GM23338 (cell line): ENCODE measurements at regions not wholly inside any gene's neighbourhood (a gene's known extent, or its start where the extent isn't known, plus 50 kb on each side); places are given as distances from the start of the nearest gene placed in this dataset.

ENCODE experiments used
- EZH2 ChIP-seq: fragments of 200-600 bp; sonication (generic); IDR thresholded peaks from one replicate; pipeline ENCODE4 v1.8.0; 2017; ENCODE audit warnings: antibody characterized with exemption, mild to moderate bottlenecking, low read depth; ENCODE audit not compliant: unreplicated experiment
- POLR2AphosphoS5 ChIP-seq: IDR thresholded peaks from 2 replicates; pipeline ENCODE4 v1.6.1; 2016; ENCODE audit warnings: antibody characterized with exemption, low read depth
- TF ChIP-seq, protein P1 (sequence below), 2 experiments: fragments of 200-600 bp in 1 of 2; sonication (generic) in 1 of 2; conservative IDR thresholded peaks; 2 replicates each; pipeline versions ENCODE4 v1.5.1 to v1.6.1; 2016 to 2017; ENCODE audit warnings: antibody characterized with exemption in 2 of 2, low read depth in 2 of 2, mild to moderate bottlenecking in 2 of 2, moderate library complexity in 1 of 2

DNA sequence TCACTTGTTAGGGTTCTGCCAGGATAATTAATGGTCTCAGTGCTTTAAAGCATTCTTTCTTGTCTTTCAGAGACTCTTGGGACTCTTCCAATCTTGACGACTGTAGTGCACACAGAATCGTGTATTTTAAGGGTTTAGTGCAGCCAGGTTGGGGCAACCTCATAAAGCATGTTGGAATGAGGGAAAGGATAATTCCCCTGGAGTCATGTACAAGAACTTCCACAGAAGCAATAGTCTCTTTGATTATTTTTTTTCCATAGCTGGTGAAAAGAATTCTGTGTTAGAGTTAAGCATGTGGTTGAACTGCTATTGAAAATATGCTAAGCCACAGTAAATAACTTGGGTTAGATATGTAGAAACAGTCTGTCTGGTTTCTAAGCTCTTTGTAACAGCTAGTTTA, 246.8 kb upstream of the DAAM1 start:
- TF ChIP-seq EZH2, result no peak
- TF ChIP-seq, protein P1, sequence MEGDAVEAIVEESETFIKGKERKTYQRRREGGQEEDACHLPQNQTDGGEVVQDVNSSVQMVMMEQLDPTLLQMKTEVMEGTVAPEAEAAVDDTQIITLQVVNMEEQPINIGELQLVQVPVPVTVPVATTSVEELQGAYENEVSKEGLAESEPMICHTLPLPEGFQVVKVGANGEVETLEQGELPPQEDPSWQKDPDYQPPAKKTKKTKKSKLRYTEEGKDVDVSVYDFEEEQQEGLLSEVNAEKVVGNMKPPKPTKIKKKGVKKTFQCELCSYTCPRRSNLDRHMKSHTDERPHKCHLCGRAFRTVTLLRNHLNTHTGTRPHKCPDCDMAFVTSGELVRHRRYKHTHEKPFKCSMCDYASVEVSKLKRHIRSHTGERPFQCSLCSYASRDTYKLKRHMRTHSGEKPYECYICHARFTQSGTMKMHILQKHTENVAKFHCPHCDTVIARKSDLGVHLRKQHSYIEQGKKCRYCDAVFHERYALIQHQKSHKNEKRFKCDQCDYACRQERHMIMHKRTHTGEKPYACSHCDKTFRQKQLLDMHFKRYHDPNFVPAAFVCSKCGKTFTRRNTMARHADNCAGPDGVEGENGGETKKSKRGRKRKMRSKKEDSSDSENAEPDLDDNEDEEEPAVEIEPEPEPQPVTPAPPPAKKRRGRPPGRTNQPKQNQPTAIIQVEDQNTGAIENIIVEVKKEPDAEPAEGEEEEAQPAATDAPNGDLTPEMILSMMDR (conservative IDR thresholded peaks at IDR 0.05; ENCODE audit: low read depth in 2 of 2), result no peak
- no peak for TF ChIP-seq POLR2AphosphoS5
